Tibial nerve (tissue), 3 donors: ENCODE measurements at regions not wholly inside any gene's neighbourhood (a gene's known extent, or its start where the extent isn't known, plus 50 kb on each side); places are given as distances from the start of the nearest gene placed in this dataset.

ENCODE experiments used
- CTCF ChIP-seq, 5 experiments: fragments of 200-600 bp in 3 of 5; fragments of 450-650 bp in 2 of 5; sonication (generic) in 3 of 5; IDR thresholded peaks; one replicate each; pipeline ENCODE4 v1.5.1; 2016 to 2019; ENCODE audit warnings: antibody characterized with exemption in 5 of 5, mild to moderate bottlenecking in 3 of 5, moderate library complexity in 2 of 5
- POLR2A ChIP-seq, 2 donors: fragments of 450-650 bp; IDR thresholded peaks; one replicate each; pipeline ENCODE4 v1.6.1; 2017; ENCODE audit warnings: antibody characterized with exemption in 2 of 2, mild to moderate bottlenecking in 2 of 2, moderate library complexity in 2 of 2

- TF ChIP-seq CTCF (IDR thresholded peaks at IDR 0.05) (no peak), POLR2A (IDR thresholded peaks at IDR 0.05) (no peak)
Measured at GRCh38 chr2:82524826-82525225, 1934.3 kb downstream of the SUCLG1 start.
